HCT116 (cell line): ENCODE measurements at regions not wholly inside any gene's neighbourhood (a gene's known extent, or its start where the extent isn't known, plus 50 kb on each side); places are given as distances from the start of the nearest gene placed in this dataset.

Source experiments
- ATAC-seq: fragments of 200-7000 bp; cut with Tn5 transposase; 2 replicates; pipeline ENCODE4 v1.9.1; 2020; ENCODE audit warnings: mild to moderate bottlenecking, moderate library complexity
- BruUV-seq: library from RNA; stranded (reverse); fragments of 400-500 nt; replicated peaks from 2 replicates; lab custom pipeline; 2021; lab: Mats Ljungman, UMichigan
- CTCF ChIA-PET: fragments of 300-600 bp; sonication (Branson Sonifier 250); formaldehyde crosslinking; loops from one replicate; lab custom pipeline; 2021; ENCODE audit warnings: antibody characterized with exemption; lab: Charles Lee
- POLR2A ChIA-PET: fragments of 300-600, 350-600 bp; sonication (Branson Sonifier 250); formaldehyde crosslinking; loops from one replicate; lab custom pipeline; 2021; ENCODE audit warnings: antibody characterized with exemption; lab: Charles Lee
- RAD21 ChIA-PET, 2 experiments: fragments of 300-600 bp; sonication (Branson Sonifier 250); formaldehyde crosslinking; loops; one replicate each; lab custom pipeline; 2023; ENCODE audit warnings: low total read pairs in 2 of 2; ENCODE audit not compliant: uncharacterized antibody in 2 of 2, unreplicated experiment in 2 of 2, low non-redundant PET in 1 of 2; lab: Charles Lee
- DNase-seq: peaks from one replicate; pipeline ENCODE4 v3.0.0-alpha.2; 2010; ENCODE audit warnings: low read depth, low spot score
- H2AFZ ChIP-seq: fragments of 200-600 bp; shearing (Covaris generic), sonication (generic); 2 replicates; pipeline ENCODE4 v1.6.1; 2017; ENCODE audit warnings: low read depth, mixed run types, mixed read lengths, antibody characterized with exemption, low read length; ENCODE audit not compliant: poor library complexity, severe bottlenecking
- H3K27ac ChIP-seq: 2 replicates; pipeline ENCODE4 v1.5.1; 2012; ENCODE audit warnings: low read depth, low read length
- H3K27me3 ChIP-seq: fragments of 200-600 bp; sonication (generic); 2 replicates; pipeline ENCODE4 v1.6.1; 2016; ENCODE audit warnings: mixed run types, low read length, mixed read lengths; ENCODE audit not compliant: insufficient read depth
- H3K36me3 ChIP-seq, 2 experiments: fragments of 200-500 bp in 1 of 2; fragments of 200-600 bp in 1 of 2; sonication (Bioruptor generic) in 1 of 2; sonication (generic) in 1 of 2; 2 replicates each; pipeline versions ENCODE4 v1.5.1 to v1.6.1; 2014 to 2016; ENCODE audit warnings: low read length in 2 of 2, inconsistent platforms in 1 of 2, mixed read lengths in 1 of 2, mixed run types in 1 of 2; ENCODE audit not compliant: insufficient read depth in 2 of 2, control insufficient read depth in 1 of 2
- H3K4me1 ChIP-seq, 2 experiments: fragments of 200-600 bp in 1 of 2; sonication (generic) in 1 of 2; 2 replicates each; pipeline versions ENCODE4 v1.5.1 to v1.6.1; 2012 to 2017; ENCODE audit warnings: low read length in 2 of 2, inconsistent platforms in 1 of 2, mild to moderate bottlenecking in 1 of 2, mixed read lengths in 1 of 2, mixed run types in 1 of 2, moderate library complexity in 1 of 2; ENCODE audit not compliant: insufficient read depth in 2 of 2, control insufficient read depth in 1 of 2
- H3K4me2 ChIP-seq: fragments of 200-600 bp; sonication (generic); 2 replicates; pipeline ENCODE4 v1.6.1; 2017; ENCODE audit warnings: mixed run types, low read length, mixed read lengths
- H3K4me3 ChIP-seq, 2 experiments: fragments of 200-600 bp in 1 of 2; sonication (generic) in 1 of 2; replicated peaks in 1 of 2; 2 replicates each; pipeline ENCODE4 v1.5.1; 2011 to 2016; ENCODE audit warnings: low read length in 2 of 2, control low read depth in 1 of 2, low read depth in 1 of 2, mild to moderate bottlenecking in 1 of 2, mixed read lengths in 1 of 2, mixed run types in 1 of 2
- H3K79me2 ChIP-seq: fragments of 200-600 bp; sonication (generic); 2 replicates; pipeline ENCODE4 v1.6.1; 2017; ENCODE audit warnings: mild to moderate bottlenecking, mixed run types, low read length, moderate library complexity, mixed read lengths; ENCODE audit not compliant: insufficient read depth
- H3K9ac ChIP-seq: fragments of 200-600 bp; sonication (generic); 2 replicates; pipeline ENCODE4 v1.6.1; 2016; ENCODE audit warnings: low read length, mixed read lengths
- H3K9me2 ChIP-seq: fragments of 200-600 bp; sonication (generic), shearing (Covaris generic); 2 replicates; pipeline ENCODE4 v1.6.1; 2017; ENCODE audit warnings: mixed run types, mild to moderate bottlenecking, moderate library complexity; ENCODE audit not compliant: insufficient read depth
- H3K9me3 ChIP-seq, 2 experiments: fragments of 200-500 bp in 1 of 2; fragments of 200-600 bp in 1 of 2; sonication (Bioruptor generic) in 1 of 2; sonication (generic) in 1 of 2; 2 replicates each; pipeline ENCODE4 v1.6.1; 2014 to 2017; ENCODE audit warnings: low read length in 2 of 2, mixed read lengths in 2 of 2, inconsistent platforms in 1 of 2, low read depth in 1 of 2, mild to moderate bottlenecking in 1 of 2, mixed run types in 1 of 2, moderate library complexity in 1 of 2; ENCODE audit not compliant: control insufficient read depth in 1 of 2, insufficient read depth in 1 of 2
- H4K20me1 ChIP-seq: fragments of 200-600 bp; sonication (generic), shearing (Covaris generic); 2 replicates; pipeline ENCODE4 v1.6.1; 2017; ENCODE audit warnings: mixed run types, mild to moderate bottlenecking, moderate library complexity; ENCODE audit not compliant: insufficient read depth
- CEBPB ChIP-seq: IDR thresholded peaks from 2 replicates; pipeline ENCODE4 v1.6.1; 2012; ENCODE audit warnings: low read depth
- EGR1 ChIP-seq: IDR thresholded peaks from 2 replicates; pipeline ENCODE4 v1.6.1; 2012; ENCODE audit warnings: low read depth
- ELF1 ChIP-seq: IDR thresholded peaks from 2 replicates; pipeline ENCODE4 v1.6.1; 2012; ENCODE audit warnings: low read depth, borderline replicate concordance
- EZH2 ChIP-seq: fragments of 200-600 bp; sonication (generic); IDR thresholded peaks from 2 replicates; pipeline ENCODE4 v1.6.1; 2017; ENCODE audit warnings: antibody characterized with exemption, mixed run types
- EZH2phosphoT487 ChIP-seq: fragments of 200-600 bp; IDR thresholded peaks from 2 replicates; pipeline ENCODE4 v1.6.1; 2018; ENCODE audit warnings: antibody characterized with exemption, borderline replicate concordance
- JUND ChIP-seq: IDR thresholded peaks from 2 replicates; pipeline ENCODE4 v1.6.1; 2012
- RAD21 ChIP-seq: IDR thresholded peaks from 2 replicates; pipeline ENCODE4 v1.6.1; 2012; ENCODE audit warnings: low read depth, mild to moderate bottlenecking
- SIN3A ChIP-seq: IDR thresholded peaks from 2 replicates; pipeline ENCODE4 v1.6.1; 2012; ENCODE audit warnings: low read depth
- SP1 ChIP-seq: IDR thresholded peaks from 2 replicates; pipeline ENCODE4 v1.6.1; 2012; ENCODE audit warnings: low read depth
- YY1 ChIP-seq: IDR thresholded peaks from 2 replicates; pipeline ENCODE4 v1.6.1; 2011; ENCODE audit warnings: low read length, low read depth, moderate library complexity, mild to moderate bottlenecking; ENCODE audit not compliant: insufficient replicate concordance; ENCODE audit errors: extremely low read depth
- ZFX ChIP-seq: fragments of 450-650 bp; IDR thresholded peaks from 2 replicates; pipeline ENCODE4 v1.6.1; 2017
- ZNF274 ChIP-seq: fragments of 200-500 bp; sonication (Bioruptor generic); IDR thresholded peaks from 2 replicates; pipeline ENCODE4 v1.6.1; 2014; ENCODE audit warnings: mild to moderate bottlenecking, low read depth, low read length, inconsistent platforms
- intact Hi-C: fragments of 100-400 bp; cut with micrococcal nuclease; formaldehyde crosslinking; loops from 2 replicates; pipeline ENCODE4 v1.10.0; 2022
- TF ChIP-seq, protein P1 (sequence below): IDR thresholded peaks from 2 replicates; pipeline ENCODE4 v1.6.1; 2012
- TF ChIP-seq, protein P2 (sequence below): IDR thresholded peaks from 2 replicates; pipeline ENCODE4 v1.6.1; 2012
- TF ChIP-seq, protein P3 (sequence below): IDR thresholded peaks from 2 replicates; pipeline ENCODE4 v1.6.1; 2012; ENCODE audit warnings: low read depth

DNA sequence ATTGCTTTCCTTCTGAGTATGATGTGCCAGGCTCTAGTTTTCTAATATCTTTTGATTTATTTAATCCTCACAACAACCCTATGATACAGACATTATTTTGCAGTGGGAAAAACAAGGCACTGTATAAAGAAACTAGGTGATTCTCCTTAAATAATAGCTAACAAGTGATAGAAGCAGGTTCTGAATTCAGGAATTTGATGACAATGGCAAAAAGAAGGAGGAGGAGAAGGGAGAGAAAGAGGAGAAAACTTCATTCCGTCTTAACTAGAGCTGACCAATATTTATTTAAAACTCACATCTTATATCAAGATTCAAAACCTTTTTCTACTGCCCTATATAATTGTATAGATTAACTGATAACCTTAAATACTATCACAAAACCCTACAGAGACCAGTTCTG is 1477.1 kb upstream of the PCDH7 start:
- no peak for DNase-seq
- intact Hi-C loops, result no loop called here
- H3K27ac ChIP-seq, result no peak overlapping the region
- H3K4me1 ChIP-seq, result no peaks in the 10 kb centered on the region
- no peak for TF ChIP-seq CEBPB
- TF ChIP-seq, protein P1, sequence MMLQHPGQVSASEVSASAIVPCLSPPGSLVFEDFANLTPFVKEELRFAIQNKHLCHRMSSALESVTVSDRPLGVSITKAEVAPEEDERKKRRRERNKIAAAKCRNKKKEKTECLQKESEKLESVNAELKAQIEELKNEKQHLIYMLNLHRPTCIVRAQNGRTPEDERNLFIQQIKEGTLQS, result no peak
- TF ChIP-seq, protein P2, sequence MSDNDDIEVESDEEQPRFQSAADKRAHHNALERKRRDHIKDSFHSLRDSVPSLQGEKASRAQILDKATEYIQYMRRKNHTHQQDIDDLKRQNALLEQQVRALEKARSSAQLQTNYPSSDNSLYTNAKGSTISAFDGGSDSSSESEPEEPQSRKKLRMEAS, result no peak
- BruUV-seq, result no TSS peak
- H3K4me3 ChIP-seq, result no peak overlapping the region
- H4K20me1 ChIP-seq, result no peaks in the 10 kb centered on the region
- H3K9ac ChIP-seq, result no peak overlapping the region
- RAD21 ChIA-PET, result no interaction called here
- POLR2A ChIA-PET, result no interaction called here
- H3K9me3 ChIP-seq, result no peaks in the 10 kb centered on the region
- H3K4me2 ChIP-seq, result no peak overlapping the region
- no peaks in the 10 kb centered on the region for H3K79me2 ChIP-seq
- H3K36me3 ChIP-seq, result no peaks in the 10 kb centered on the region
- no peak for ATAC-seq
- H3K27me3 ChIP-seq, result no peaks in the 10 kb centered on the region
- H2AFZ ChIP-seq, result no peak overlapping the region
- H3K9me2 ChIP-seq, result no peaks in the 10 kb centered on the region
- CTCF ChIA-PET, result no interaction called here

DNA sequence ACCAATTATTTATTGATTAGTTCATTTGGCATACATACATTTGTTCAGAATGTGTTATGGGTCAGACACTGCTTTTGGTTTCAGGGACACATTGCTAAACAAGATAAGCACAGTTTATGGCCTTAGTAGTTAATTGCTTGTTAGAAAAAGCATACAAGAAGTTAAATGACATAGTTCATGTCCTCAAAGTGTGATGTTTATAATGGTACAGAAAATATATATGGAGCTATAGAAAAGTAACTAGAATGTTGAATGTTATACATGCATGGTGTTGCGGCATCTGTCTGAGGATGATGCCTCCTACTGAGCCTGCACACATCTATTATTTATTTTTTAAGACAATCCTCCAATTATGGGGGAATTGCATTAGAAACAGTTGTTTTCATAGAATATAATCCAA is 1476.3 kb upstream of the PCDH7 start:
- H3K27me3 ChIP-seq, result no peaks in the 10 kb centered on the region
- H3K79me2 ChIP-seq, result no peaks in the 10 kb centered on the region
- no peaks in the 10 kb centered on the region for H3K4me1 ChIP-seq
- no peak for TF ChIP-seq EZH2
- TF ChIP-seq ZNF274, result no peak
- TF ChIP-seq SIN3A, result no peak
- no peak for TF ChIP-seq CEBPB
- no peak for TF ChIP-seq ZFX
- no peak for TF ChIP-seq EZH2phosphoT487
- TF ChIP-seq YY1, result no peak
- TF ChIP-seq JUND, result no peak
- TF ChIP-seq RAD21, result no peak
- TF ChIP-seq EGR1, result no peak
- TF ChIP-seq, protein P3, sequence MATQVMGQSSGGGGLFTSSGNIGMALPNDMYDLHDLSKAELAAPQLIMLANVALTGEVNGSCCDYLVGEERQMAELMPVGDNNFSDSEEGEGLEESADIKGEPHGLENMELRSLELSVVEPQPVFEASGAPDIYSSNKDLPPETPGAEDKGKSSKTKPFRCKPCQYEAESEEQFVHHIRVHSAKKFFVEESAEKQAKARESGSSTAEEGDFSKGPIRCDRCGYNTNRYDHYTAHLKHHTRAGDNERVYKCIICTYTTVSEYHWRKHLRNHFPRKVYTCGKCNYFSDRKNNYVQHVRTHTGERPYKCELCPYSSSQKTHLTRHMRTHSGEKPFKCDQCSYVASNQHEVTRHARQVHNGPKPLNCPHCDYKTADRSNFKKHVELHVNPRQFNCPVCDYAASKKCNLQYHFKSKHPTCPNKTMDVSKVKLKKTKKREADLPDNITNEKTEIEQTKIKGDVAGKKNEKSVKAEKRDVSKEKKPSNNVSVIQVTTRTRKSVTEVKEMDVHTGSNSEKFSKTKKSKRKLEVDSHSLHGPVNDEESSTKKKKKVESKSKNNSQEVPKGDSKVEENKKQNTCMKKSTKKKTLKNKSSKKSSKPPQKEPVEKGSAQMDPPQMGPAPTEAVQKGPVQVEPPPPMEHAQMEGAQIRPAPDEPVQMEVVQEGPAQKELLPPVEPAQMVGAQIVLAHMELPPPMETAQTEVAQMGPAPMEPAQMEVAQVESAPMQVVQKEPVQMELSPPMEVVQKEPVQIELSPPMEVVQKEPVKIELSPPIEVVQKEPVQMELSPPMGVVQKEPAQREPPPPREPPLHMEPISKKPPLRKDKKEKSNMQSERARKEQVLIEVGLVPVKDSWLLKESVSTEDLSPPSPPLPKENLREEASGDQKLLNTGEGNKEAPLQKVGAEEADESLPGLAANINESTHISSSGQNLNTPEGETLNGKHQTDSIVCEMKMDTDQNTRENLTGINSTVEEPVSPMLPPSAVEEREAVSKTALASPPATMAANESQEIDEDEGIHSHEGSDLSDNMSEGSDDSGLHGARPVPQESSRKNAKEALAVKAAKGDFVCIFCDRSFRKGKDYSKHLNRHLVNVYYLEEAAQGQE, result no peak
- TF ChIP-seq SP1, result no peak
- TF ChIP-seq, protein P1, result no peak
- no peak for TF ChIP-seq ELF1
- ATAC-seq (no peak), DNase-seq (no peak)
- no peaks in the 10 kb centered on the region for H3K36me3 ChIP-seq
- H3K4me3 ChIP-seq, result no peak overlapping the region
- RAD21 ChIA-PET, result no interaction called here
- no peaks in the 10 kb centered on the region for H4K20me1 ChIP-seq
- POLR2A ChIA-PET, result no interaction called here
- no peak overlapping the region for H3K4me2 ChIP-seq
- no peak overlapping the region for H2AFZ ChIP-seq
- no peak overlapping the region for H3K27ac ChIP-seq
- CTCF ChIA-PET, result no interaction called here
- no TSS peak for BruUV-seq
- no peaks in the 10 kb centered on the region for H3K9me2 ChIP-seq
- H3K9ac ChIP-seq, result no peak overlapping the region
- intact Hi-C loops, result no loop called here
- no peaks in the 10 kb centered on the region for H3K9me3 ChIP-seq
